ENCODE measurements at regions not wholly inside any gene's neighbourhood (a gene's known extent, or its start where the extent isn't known, plus 50 kb on each side); places are given as distances from the start of the nearest gene placed in this dataset.
A peak's percentile ranks its signal among the peaks of the same experiment; 100 is the strongest.

DNA sequence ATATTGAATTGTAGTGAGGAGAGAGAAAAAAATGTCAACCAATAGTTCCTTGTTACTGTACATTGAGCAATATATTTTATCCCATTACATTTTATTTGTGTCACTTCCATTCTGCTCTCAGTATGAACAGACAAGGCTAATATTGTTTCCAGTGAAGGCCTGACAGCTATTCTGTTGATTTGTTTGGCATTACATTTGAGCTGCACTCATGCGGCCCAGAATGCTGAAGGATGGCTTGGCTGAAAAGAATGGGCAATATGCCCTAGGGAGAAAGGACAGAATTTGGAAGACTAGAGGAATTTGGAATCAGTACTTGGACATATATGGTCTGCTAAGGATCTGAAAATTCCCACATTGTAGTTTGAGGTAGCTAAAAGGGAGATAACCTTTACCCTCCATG lies 1294.4 kb downstream of the CDH8 start:
- H3F3A ChIP-seq (ENCODE audit: insufficient read depth, low read length, poor library complexity, severe bottlenecking), result no peaks in the 10 kb centered on the region
- no peak overlapping the region for H3K4me3 ChIP-seq (ENCODE audit: low read length)
- H3K36me3 ChIP-seq (ENCODE audit: insufficient read depth, low read length), result no peaks in the 10 kb centered on the region
- TF ChIP-seq MXI1 (conservative IDR thresholded peaks at IDR 0.05; ENCODE audit: poor library complexity, severe bottlenecking), result no peak
- no peak for TF ChIP-seq EZH2 (IDR thresholded peaks at IDR 0.05; ENCODE audit: borderline replicate concordance, insufficient read depth, low read length, poor library complexity, severe bottlenecking)
- TF ChIP-seq SMC3 (conservative IDR thresholded peaks at IDR 0.05; ENCODE audit: poor library complexity), result no peak
- peak; percentile 16 for TF ChIP-seq RAD21 (conservative IDR thresholded peaks at IDR 0.05)
- TF ChIP-seq, protein P1, sequence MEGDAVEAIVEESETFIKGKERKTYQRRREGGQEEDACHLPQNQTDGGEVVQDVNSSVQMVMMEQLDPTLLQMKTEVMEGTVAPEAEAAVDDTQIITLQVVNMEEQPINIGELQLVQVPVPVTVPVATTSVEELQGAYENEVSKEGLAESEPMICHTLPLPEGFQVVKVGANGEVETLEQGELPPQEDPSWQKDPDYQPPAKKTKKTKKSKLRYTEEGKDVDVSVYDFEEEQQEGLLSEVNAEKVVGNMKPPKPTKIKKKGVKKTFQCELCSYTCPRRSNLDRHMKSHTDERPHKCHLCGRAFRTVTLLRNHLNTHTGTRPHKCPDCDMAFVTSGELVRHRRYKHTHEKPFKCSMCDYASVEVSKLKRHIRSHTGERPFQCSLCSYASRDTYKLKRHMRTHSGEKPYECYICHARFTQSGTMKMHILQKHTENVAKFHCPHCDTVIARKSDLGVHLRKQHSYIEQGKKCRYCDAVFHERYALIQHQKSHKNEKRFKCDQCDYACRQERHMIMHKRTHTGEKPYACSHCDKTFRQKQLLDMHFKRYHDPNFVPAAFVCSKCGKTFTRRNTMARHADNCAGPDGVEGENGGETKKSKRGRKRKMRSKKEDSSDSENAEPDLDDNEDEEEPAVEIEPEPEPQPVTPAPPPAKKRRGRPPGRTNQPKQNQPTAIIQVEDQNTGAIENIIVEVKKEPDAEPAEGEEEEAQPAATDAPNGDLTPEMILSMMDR (IDR thresholded peaks at IDR 0.05; ENCODE audit: poor library complexity, severe bottlenecking), result no peak
- peak; percentile 98 for TF ChIP-seq EP300 (conservative IDR thresholded peaks at IDR 0.05; ENCODE audit: poor library complexity, severe bottlenecking)
- TF ChIP-seq TAF1 (IDR thresholded peaks at IDR 0.05; ENCODE audit: low read depth), result no peak
- peak; percentile 96 for TF ChIP-seq POLR2AphosphoS5 (IDR thresholded peaks at IDR 0.05)
- TF ChIP-seq, protein P2, sequence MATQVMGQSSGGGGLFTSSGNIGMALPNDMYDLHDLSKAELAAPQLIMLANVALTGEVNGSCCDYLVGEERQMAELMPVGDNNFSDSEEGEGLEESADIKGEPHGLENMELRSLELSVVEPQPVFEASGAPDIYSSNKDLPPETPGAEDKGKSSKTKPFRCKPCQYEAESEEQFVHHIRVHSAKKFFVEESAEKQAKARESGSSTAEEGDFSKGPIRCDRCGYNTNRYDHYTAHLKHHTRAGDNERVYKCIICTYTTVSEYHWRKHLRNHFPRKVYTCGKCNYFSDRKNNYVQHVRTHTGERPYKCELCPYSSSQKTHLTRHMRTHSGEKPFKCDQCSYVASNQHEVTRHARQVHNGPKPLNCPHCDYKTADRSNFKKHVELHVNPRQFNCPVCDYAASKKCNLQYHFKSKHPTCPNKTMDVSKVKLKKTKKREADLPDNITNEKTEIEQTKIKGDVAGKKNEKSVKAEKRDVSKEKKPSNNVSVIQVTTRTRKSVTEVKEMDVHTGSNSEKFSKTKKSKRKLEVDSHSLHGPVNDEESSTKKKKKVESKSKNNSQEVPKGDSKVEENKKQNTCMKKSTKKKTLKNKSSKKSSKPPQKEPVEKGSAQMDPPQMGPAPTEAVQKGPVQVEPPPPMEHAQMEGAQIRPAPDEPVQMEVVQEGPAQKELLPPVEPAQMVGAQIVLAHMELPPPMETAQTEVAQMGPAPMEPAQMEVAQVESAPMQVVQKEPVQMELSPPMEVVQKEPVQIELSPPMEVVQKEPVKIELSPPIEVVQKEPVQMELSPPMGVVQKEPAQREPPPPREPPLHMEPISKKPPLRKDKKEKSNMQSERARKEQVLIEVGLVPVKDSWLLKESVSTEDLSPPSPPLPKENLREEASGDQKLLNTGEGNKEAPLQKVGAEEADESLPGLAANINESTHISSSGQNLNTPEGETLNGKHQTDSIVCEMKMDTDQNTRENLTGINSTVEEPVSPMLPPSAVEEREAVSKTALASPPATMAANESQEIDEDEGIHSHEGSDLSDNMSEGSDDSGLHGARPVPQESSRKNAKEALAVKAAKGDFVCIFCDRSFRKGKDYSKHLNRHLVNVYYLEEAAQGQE (IDR thresholded peaks at IDR 0.05; ENCODE audit: borderline replicate concordance), result peak; percentile 62
- H3K9me3 ChIP-seq (ENCODE audit: low read length), result no peaks in the 10 kb centered on the region
- H3K27me3 ChIP-seq (ENCODE audit: insufficient read depth, low read depth, low read length), result no peaks in the 10 kb centered on the region
- no peak overlapping the region for H3K4me2 ChIP-seq (ENCODE audit: low read length)
- no peaks in the 10 kb centered on the region for H4K20me1 ChIP-seq (ENCODE audit: insufficient read depth)
- H3K9me2 ChIP-seq (ENCODE audit: insufficient read depth, low read length), result no peaks in the 10 kb centered on the region
- no peak overlapping the region for H3K9ac ChIP-seq (ENCODE audit: low read length)
- H2AFZ ChIP-seq (ENCODE audit: low read depth, low read length), result no peak overlapping the region
- H3K27ac ChIP-seq (ENCODE audit: low read length), result no peak overlapping the region
- no peaks in the 10 kb centered on the region for H3K79me2 ChIP-seq (replicated peaks; ENCODE audit: insufficient read depth, low read length)

DNA sequence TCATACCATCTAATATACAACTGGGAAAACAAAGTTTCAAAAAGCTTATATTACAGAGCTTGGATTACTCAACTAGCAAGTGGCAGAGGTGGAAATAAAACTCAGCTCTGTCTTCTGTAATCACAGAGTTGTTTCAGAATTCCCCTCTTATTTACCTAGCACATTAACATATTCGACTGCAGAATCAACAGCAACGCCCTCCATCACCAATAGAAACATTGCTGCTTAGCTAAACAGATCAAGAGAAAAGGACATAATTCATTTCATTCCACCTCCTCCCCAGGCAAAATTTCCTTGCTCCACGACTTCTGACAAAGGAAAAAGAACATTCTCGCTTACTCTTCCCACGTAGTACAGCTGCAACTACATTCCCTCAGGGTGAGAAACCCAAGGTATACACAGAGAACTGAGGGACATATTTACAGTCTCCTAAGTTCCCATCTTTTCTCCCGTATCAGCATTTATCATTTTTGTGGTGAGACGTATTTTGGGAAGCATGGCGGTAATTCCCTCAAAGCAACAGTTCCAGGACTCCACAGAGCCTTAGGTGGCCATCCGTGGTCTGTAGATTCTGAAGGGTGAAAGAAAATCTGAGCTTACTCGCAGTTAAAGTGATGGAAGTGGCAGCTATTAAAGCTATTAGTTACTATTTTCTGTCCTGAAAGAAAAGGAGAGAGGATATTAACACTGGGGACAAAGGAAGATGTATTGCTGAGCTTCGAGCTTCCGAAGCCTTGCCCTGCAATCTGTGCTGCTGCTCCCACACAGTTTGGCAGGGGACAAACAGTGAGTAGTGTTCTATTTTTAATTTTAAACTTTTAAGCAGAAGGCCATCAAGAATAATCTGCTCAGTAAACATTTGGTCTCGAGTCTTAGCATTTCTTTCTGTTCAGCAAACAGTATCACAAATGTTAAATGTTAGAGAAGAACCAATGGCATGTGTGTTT lies 1296.2 kb downstream of the CDH8 start:
- H3K9me2 ChIP-seq (ENCODE audit: insufficient read depth, low read length), result no peaks in the 10 kb centered on the region
- H2AFZ ChIP-seq (ENCODE audit: low read depth, low read length), result no peak overlapping the region
- no peaks in the 10 kb centered on the region for H3F3A ChIP-seq (ENCODE audit: insufficient read depth, low read length, poor library complexity, severe bottlenecking)
- TF ChIP-seq, protein P2 (IDR thresholded peaks at IDR 0.05; ENCODE audit: borderline replicate concordance), result peak; percentile 67
- TF ChIP-seq TAF1 (IDR thresholded peaks at IDR 0.05; ENCODE audit: low read depth) (no peak), SMC3 (conservative IDR thresholded peaks at IDR 0.05; ENCODE audit: poor library complexity) (no peak), EZH2 (IDR thresholded peaks at IDR 0.05; ENCODE audit: borderline replicate concordance, insufficient read depth, low read length, poor library complexity, severe bottlenecking) (no peak), RAD21 (conservative IDR thresholded peaks at IDR 0.05) (no peak), POLR2AphosphoS5 (IDR thresholded peaks at IDR 0.05) (peak; percentile 38), MXI1 (conservative IDR thresholded peaks at IDR 0.05; ENCODE audit: poor library complexity, severe bottlenecking) (no peak)
- no peak overlapping the region for H3K27ac ChIP-seq (ENCODE audit: low read length)
- no peak overlapping the region for H3K4me2 ChIP-seq (ENCODE audit: low read length)
- H3K4me3 ChIP-seq (ENCODE audit: low read length), result no peak overlapping the region
- no peak overlapping the region for H3K9ac ChIP-seq (ENCODE audit: low read length)
- no peaks in the 10 kb centered on the region for H3K79me2 ChIP-seq (replicated peaks; ENCODE audit: insufficient read depth, low read length)
- H3K9me3 ChIP-seq (ENCODE audit: low read length), result no peaks in the 10 kb centered on the region
- no peaks in the 10 kb centered on the region for H3K36me3 ChIP-seq (ENCODE audit: insufficient read depth, low read length)
- H4K20me1 ChIP-seq (ENCODE audit: insufficient read depth), result no peaks in the 10 kb centered on the region
- H3K27me3 ChIP-seq (ENCODE audit: insufficient read depth, low read depth, low read length), result no peaks in the 10 kb centered on the region

Measured in neural cell (in vitro differentiated cells).